SKM-1 treated with dmso at 0.1 percent for 144 hours (cell line): ENCODE measurements at regions not wholly inside any gene's neighbourhood (a gene's known extent, or its start where the extent isn't known, plus 50 kb on each side); places are given as distances from the start of the nearest gene placed in this dataset.

Source experiments
- DNase-seq: peaks from one replicate; lab custom pipeline; 2025; ENCODE audit not compliant: unreplicated experiment; lab: John Stamatoyannopoulos, UW

GRCh38 chr12:40615590-40615989, 76.6 kb upstream of the CNTN1 start:
- no peak for DNase-seq

GRCh38 chr12:40616383-40616915, 75.8 kb upstream of the CNTN1 start:
- no peak for DNase-seq

- no peak for DNase-seq
These were observed 73.6 kb upstream of the CNTN1 start for GRCh38 chr12:40618636-40619035.

- no peak for DNase-seq
These were observed 71.6 kb upstream of the CNTN1 start for GRCh38 chr12:40620564-40621019.

GRCh38 chr12:40622246-40622838, 69.9 kb upstream of the CNTN1 start:
- peak; percentile 1 for DNase-seq

- no peak for DNase-seq
These were observed 60.1 kb upstream of the CNTN1 start for GRCh38 chr12:40632171-40632570.

GRCh38 chr12:40632933-40633332, 59.3 kb upstream of the CNTN1 start:
- no peak for DNase-seq

GRCh38 chr12:40634517-40635131, 57.6 kb upstream of the CNTN1 start:
- DNase-seq: no peak

- DNase-seq: no peak
These were observed 57.0 kb upstream of the CNTN1 start for GRCh38 chr12:40635141-40635731.
